Stomach (tissue), 4 donors: ENCODE measurements at regions not wholly inside any gene's neighbourhood (a gene's known extent, or its start where the extent isn't known, plus 50 kb on each side); places are given as distances from the start of the nearest gene placed in this dataset.

Source experiments
- CTCF ChIP-seq, 7 experiments: fragments of 450-650 bp in 4 of 7; fragments of 200-600 bp in 3 of 7; sonication (generic) in 3 of 7; IDR thresholded peaks; one replicate each; pipeline ENCODE4 v1.5.1; 2016 to 2019; ENCODE audit warnings: antibody characterized with exemption in 7 of 7, control low read depth in 2 of 7, mild to moderate bottlenecking in 1 of 7
- POLR2A ChIP-seq, 4 donors: fragments of 450-650 bp; IDR thresholded peaks; one replicate each; pipeline ENCODE4 v1.6.1; 2016; ENCODE audit warnings: antibody characterized with exemption in 4 of 4, control low read depth in 2 of 4, mild to moderate bottlenecking in 1 of 4, moderate library complexity in 1 of 4
- POLR2AphosphoS5 ChIP-seq, 3 donors: sonication (generic); formaldehyde crosslinking; IDR thresholded peaks; one replicate each; pipeline ENCODE4 v1.6.1; 2016; ENCODE audit warnings: antibody characterized with exemption in 3 of 3

- TF ChIP-seq CTCF (IDR thresholded peaks at IDR 0.05) (no peak), POLR2AphosphoS5 (IDR thresholded peaks at IDR 0.05) (no peak), POLR2A (IDR thresholded peaks at IDR 0.05) (no peak)
Observed at GRCh38 chr7:45306752-45307305, 149.2 kb downstream of the RAMP3 start.
